ENCODE measurements at regions not wholly inside any gene's neighbourhood (a gene's known extent, or its start where the extent isn't known, plus 50 kb on each side); places are given as distances from the start of the nearest gene placed in this dataset.

DNA sequence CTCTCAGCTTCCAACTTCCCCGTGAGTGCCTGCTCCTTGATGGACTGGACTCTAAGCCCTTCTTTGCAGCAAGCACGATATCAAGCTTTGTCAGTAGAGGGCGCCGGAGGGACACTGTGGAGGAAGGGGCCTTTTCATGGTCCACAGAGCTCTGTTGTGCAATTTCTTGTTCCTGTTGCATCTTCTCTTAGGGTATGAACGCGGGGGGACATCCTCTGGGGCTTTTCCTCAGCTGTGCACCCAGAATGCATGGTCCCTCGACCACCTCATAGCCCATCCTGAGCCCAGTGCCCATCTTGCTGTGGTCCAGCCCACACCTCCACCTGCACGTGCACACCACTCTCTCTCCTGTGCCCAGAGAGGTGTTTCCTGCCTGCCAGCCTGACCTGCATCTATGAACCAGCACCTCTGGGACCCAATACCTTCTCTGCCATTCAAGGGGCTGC is 556.8 kb downstream of the PTPRU start:
- no peak overlapping the region for H3K4me3 Mint-ChIP-seq
- no peaks in the 10 kb centered on the region for H3K27me3 Mint-ChIP-seq
- ATAC-seq = peak; percentile 49
- H3K4me1 Mint-ChIP-seq = no peaks in the 10 kb centered on the region
- H3K9me3 Mint-ChIP-seq (ENCODE audit: low read depth) = no peaks in the 10 kb centered on the region
- no peak overlapping the region for H3K27ac Mint-ChIP-seq
- H3K36me3 Mint-ChIP-seq = no peaks in the 10 kb centered on the region
- CTCF ChIA-PET = interaction anchor here (0.6 to 2.9 kb wide), 10 partner anchors 10 to 588 kb away, joined by 3 to 20 read pairs (median 3); no protein-coding TSS in a partner anchor
- DNase-seq = peak; percentile 79

DNA sequence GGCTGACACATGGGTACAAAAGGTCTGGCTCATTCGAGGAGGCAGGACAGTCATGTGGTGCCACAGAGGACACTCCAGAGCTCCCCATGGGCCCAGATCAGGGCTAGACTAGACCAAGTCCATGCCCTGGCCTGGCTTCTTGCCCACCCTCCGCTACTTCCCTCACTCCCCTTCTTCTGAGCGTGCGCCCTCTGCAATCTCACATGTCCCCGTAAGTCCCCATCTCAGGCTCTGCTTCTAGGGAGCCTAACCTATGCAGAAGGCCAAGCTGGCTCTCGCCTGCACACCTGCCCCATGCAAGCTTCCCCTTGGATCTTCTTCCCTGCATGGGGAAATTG is 553.6 kb downstream of the PTPRU start:
- H3K4me3 Mint-ChIP-seq = no peak overlapping the region
- ATAC-seq (no peak), DNase-seq (no peak)
- H3K36me3 Mint-ChIP-seq = no peaks in the 10 kb centered on the region
- no peaks in the 10 kb centered on the region for H3K27me3 Mint-ChIP-seq
- H3K4me1 Mint-ChIP-seq = no peaks in the 10 kb centered on the region
- CTCF ChIA-PET = no interaction called here
- H3K27ac Mint-ChIP-seq = no peak overlapping the region
- H3K9me3 Mint-ChIP-seq (ENCODE audit: low read depth) = no peaks in the 10 kb centered on the region

DNA sequence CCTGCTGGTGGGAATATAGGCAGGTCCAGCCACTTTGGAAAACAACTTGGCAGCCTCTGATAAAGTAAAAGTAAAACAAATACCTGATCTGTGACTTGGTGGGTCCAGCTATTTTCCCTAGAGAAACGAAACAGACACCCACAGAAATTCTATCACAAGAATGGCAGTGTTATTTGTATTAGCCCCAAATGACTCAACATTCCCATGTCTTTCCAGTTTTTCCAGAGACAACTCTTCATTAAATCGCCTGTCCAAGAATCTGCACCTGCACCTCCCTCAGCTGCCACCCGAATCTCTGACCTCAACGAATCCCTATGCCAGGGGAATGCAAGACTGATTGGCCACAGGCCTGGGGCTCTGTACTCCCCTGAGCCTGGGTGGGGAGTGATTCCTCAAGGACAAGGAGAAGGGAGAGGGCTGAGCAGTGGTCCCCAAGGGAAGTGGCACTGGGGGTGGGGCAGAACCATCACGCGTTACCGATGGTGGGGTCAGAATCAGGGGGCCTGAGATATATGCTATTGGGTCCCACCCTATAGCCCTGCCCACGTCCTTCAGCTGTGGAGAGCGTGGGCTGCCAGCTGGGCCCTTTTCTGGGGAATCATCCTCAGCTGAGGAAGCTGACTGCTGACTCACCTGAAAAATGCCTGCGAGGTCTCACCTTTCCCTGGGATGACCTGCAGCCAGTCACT is 553.0 kb downstream of the PTPRU start:
- CTCF ChIA-PET = no interaction called here

DNA sequence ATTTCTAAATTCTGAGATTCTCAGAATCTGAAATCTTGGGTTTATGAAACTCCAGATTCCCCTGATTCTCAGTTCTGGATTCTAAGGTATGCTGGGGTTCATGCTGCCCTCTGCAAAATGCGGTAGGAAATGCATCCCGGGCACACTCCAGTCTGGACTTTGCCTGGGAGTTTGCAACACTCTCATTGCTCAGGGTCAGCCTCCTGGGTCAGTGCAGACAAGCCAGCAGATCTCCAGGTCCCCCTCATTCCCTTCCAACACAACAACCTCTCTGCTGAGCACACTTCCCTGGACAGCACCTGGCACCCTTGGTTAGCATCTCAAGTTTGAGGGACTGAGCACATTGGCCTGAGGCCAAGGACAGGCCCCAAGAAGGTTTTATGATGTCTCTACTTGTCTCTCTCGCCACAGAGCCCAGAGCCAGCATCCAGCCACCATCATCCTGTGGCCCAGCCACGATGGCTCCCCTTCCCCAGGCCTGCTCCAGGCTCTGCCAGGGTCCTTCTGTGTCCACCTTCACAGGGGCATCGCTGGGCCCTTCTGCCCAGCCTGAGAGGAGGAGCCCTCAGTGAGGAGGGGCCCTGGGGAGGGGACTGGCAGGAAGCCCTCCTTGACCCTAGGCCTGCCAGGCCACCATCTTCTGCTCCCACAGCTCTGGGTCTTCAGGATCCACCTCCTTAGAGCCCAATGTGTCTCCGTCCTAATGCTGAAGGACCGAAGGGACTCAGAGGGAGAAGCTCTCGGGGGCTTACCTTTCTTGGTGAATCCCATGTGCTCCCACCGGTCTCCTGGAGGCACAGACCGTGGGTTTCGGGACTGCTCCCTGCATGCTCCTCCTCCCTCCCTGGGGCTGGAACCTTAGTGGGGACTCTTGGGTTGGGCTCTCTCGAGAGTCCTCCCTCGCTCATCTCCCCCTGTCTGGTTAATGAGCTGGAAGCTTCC is 550.7 kb downstream of the PTPRU start:
- DNase-seq = peak; percentile 22
- Mint-ChIP-seq H3K36me3 (no peaks in the 10 kb centered on the region), H3K4me1 (no peaks in the 10 kb centered on the region)

More for the DNA sequence above, 553.0 kb downstream of the PTPRU start:
- Mint-ChIP-seq H3K27me3 (no peaks in the 10 kb centered on the region), H3K4me1 (no peaks in the 10 kb centered on the region), H3K9me3 (ENCODE audit: low read depth) (no peaks in the 10 kb centered on the region), H3K36me3 (no peaks in the 10 kb centered on the region), H3K27ac (no peak overlapping the region), H3K4me3 (no peak overlapping the region)
- ATAC-seq (no peak), DNase-seq (peak; percentile 28)

DNA sequence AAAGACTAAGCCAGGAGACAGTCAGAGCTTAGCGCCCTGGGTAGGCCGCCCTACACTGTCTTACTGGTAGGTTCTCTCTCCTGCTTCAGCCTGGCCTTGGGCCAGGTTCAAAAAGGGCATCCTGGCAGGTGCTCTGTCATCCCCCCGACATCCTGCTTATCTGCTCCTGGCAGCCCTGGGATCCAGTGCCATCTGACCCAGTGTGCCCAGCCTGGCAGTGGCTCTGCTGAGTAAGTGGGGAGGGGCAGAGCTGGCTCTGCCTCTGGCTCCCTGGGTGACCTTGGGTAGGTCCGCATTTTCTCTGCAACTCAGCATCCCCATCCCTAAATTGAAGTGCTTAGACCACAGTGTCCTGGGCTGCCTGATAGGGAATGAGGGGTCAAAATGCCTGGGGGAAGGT is 549.9 kb downstream of the PTPRU start:
- Mint-ChIP-seq H3K4me3 (no peak overlapping the region), H3K36me3 (no peaks in the 10 kb centered on the region), H3K9me3 (ENCODE audit: low read depth) (no peaks in the 10 kb centered on the region), H3K4me1 (no peaks in the 10 kb centered on the region), H3K27ac (no peak overlapping the region), H3K27me3 (peaks cover 8% of the 10 kb centered on the region)
- ATAC-seq = no peak
- DNase-seq = peak; percentile 16
- CTCF ChIA-PET = no interaction called here

More for the DNA sequence above, 550.7 kb downstream of the PTPRU start:
- Mint-ChIP-seq H3K4me3 (no peak overlapping the region), H3K27ac (no peak overlapping the region), H3K9me3 (ENCODE audit: low read depth) (no peaks in the 10 kb centered on the region), H3K27me3 (peaks cover 3% of the 10 kb centered on the region)
- CTCF ChIA-PET = no interaction called here
- ATAC-seq = no peak

DNA sequence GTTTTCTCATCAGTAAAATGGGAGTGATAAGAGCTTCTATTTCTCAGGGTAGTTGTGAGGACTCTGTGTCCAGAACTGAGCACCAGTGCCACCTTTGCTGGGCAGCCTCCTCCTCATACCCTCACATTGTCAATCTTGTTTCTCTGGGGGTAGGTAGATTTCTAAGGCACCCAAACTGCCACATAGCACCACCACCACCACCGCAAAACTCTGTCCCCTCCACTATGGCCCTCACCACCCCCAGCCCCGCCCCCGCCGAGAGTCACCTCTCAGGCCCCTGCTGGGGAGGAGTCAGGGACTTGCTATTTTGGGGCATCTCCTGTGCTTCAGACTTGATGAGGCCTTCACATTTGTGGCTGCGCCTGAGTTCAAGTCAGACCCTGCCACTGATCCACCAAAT is 549.2 kb downstream of the PTPRU start:
- Mint-ChIP-seq H3K36me3 (no peaks in the 10 kb centered on the region), H3K4me3 (no peak overlapping the region), H3K4me1 (no peaks in the 10 kb centered on the region), H3K9me3 (ENCODE audit: low read depth) (no peaks in the 10 kb centered on the region), H3K27me3 (peaks cover 12% of the 10 kb centered on the region), H3K27ac (no peak overlapping the region)
- CTCF ChIA-PET = no interaction called here
- peak; percentile 28 for DNase-seq
- no peak for ATAC-seq

DNA sequence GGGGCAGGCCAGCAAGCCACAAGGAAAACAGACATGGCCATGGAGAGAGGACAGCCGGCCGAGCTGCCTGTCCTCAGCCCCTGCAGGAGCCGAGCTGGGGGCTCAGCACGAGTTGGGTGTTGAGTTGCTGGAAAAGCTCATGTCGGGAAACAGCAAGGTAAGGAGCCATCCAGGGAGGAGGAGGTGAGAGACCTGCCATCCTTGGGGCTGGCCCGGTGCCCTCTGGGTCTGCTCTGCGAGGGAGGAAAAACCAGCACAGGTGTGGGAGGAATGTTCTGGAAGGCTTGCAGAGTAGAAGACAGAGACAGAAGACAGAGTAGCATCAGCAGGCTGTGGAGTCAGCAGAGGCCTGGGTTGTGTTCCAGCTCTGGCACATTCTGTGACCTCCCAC is 548.8 kb downstream of the PTPRU start:
- Mint-ChIP-seq H3K27ac (no peak overlapping the region), H3K9me3 (ENCODE audit: low read depth) (no peaks in the 10 kb centered on the region), H3K27me3 (peaks cover 13% of the 10 kb centered on the region), H3K36me3 (no peaks in the 10 kb centered on the region), H3K4me3 (no peak overlapping the region), H3K4me1 (no peaks in the 10 kb centered on the region)
- ATAC-seq = no peak
- DNase-seq = peak; percentile 11
- CTCF ChIA-PET = no interaction called here

DNA sequence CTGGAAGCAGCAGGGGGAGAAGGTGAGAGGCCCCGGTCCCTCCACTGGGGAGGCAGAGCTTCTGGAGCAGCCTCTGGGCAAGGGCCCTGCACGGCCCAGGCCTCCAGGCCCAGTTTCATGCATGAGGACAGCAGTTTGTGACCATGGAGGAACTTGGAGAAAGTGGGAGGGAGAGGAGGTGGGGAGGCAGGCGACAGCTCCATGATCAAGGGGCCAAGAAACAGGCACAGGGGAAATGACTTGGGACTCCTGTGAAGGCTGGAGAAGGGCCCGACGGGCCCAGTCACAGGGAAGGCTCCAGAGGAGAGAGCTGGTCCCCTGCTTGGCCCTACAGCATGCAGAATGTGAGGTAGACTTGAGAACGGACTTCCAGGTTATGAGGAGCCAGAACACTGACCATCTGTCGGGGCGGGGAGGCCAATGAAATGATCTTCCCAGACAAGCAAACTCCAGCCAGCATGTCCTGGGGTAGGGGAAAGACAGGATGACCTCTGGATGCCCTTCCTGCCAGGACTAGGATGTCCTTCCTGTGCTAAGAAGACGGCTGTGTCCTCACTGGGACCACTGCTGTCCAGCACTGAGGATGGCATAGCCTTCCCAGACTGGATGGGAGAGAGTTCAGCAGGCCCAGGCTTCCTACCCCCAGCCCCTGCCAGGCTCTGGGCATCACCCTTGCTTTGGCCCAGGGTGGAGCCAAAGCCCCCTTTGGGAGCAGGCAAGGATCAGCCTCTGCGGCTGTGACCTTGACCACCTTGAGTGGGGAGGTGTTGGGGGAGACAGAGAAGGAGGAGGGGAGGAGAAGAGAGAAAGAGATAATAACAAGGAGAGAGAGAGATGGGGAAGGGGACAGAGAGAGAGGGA is 548.2 kb downstream of the PTPRU start:
- no peak overlapping the region for H3K27ac Mint-ChIP-seq
- DNase-seq (peak; percentile 8), ATAC-seq (no peak)
- H3K27me3 Mint-ChIP-seq = peaks cover 13% of the 10 kb centered on the region
- no peaks in the 10 kb centered on the region for H3K4me1 Mint-ChIP-seq
- H3K36me3 Mint-ChIP-seq = no peaks in the 10 kb centered on the region
- no peak overlapping the region for H3K4me3 Mint-ChIP-seq
- no peaks in the 10 kb centered on the region for H3K9me3 Mint-ChIP-seq (ENCODE audit: low read depth)
- CTCF ChIA-PET = no interaction called here

DNA sequence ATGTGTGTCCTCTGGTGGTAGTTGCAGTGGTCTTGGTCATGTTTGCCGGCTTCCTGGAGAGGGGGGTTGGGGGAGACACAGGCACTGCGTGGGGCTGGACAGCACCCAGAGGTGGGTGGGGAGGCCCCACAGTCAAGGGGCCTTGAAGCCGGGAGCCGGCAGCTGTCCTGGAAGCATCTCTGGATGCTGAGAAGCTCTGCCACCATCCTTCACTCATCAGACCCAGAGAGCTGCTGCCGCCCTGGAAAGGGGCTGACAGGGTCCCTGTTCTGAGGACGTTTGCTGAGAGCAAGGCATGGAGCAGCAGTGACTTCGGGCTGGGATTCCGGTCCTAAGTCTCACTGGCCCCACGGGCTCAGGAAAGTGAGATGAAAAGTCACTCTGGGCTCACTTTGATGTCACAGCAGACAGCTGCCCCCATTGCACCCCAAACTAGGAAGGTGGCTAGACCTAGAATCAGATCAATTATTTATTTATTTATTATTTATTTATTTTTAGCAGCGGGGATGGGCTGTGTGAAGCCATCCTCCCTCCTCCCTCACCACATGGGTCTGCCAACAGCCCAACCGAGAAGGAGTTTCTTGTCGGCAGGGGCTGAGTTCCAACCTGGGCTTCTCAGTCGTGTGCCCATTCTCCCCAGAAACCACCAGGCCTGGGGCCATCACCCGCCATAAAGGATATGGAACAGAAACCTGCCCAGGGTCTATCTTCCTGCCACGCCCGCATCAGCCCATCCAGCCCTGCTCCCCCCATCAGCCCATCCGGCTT is 547.4 kb downstream of the PTPRU start:
- Mint-ChIP-seq H3K9me3 (ENCODE audit: low read depth) (no peaks in the 10 kb centered on the region), H3K4me1 (no peaks in the 10 kb centered on the region), H3K27ac (no peak overlapping the region), H3K36me3 (no peaks in the 10 kb centered on the region), H3K4me3 (no peak overlapping the region), H3K27me3 (peaks cover 20% of the 10 kb centered on the region)
- CTCF ChIA-PET = interaction anchor here (1.0 kb wide), 1 partner anchor 9 kb away, joined by 3 read pairs; no protein-coding TSS in a partner anchor
- DNase-seq (peak; percentile 29), ATAC-seq (no peak)

DNA sequence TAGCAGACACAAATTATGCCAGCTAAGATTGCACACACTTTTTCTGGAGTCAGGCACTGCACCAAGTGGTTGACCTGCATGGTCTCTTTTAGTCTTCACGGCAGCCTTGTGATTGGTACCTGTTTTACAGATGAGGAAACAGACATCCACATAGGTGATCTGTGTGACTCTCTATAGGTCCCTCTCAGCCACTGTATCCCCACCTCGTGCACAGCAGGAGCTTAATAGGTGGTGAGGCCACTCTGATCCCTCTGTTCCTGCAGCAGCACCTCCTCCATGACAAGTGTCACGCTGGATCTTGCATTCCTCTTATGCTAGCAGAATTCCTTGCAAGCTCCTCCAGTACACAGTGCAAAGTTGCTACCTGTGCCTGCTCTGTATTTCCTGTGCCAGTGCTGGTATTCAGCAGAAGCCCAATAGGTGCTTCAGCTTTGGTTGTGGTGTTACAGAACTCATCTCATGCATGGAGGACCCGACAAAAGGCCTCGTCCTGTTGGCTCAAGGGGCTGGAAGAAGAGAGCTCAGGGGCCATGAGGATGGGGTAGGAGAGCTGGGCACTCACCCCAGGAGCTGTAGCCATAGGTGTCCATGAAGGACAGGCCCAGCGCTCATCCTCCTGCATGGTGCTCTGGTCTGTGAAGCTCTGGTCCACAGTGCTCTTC is 546.7 kb downstream of the PTPRU start:
- peaks cover 2% of the 10 kb centered on the region for H3K4me1 Mint-ChIP-seq
- no peaks in the 10 kb centered on the region for H3K9me3 Mint-ChIP-seq (ENCODE audit: low read depth)
- peaks cover 23% of the 10 kb centered on the region for H3K27me3 Mint-ChIP-seq
- no peak overlapping the region for H3K4me3 Mint-ChIP-seq
- ATAC-seq (no peak), DNase-seq (no peak)
- H3K27ac Mint-ChIP-seq = no peak overlapping the region
- H3K36me3 Mint-ChIP-seq = no peaks in the 10 kb centered on the region
- CTCF ChIA-PET = interaction anchor here (1.0 kb wide), 2 partner anchors 10 kb away, joined by 3 read pairs; no protein-coding TSS in a partner anchor

DNA sequence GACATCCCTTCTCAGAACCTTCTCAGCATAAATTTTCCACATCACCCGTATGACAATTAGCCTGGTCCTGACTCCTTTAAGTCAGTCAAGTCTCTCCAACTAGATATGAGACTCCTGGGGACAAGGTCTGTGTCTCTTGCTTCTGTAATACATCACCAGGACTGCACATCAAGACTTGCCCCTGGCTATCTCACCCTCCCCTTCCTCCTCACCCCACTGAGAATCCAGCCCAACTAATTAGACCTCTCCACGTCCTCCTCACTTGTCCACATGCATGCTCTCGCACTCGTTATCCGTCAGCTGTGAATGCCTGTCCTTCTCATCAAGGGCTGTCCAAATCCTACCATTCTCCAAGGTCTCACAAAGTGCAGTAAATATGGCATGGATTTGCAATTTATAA is 542.8 kb downstream of the PTPRU start:
- peaks cover 31% of the 10 kb centered on the region for H3K27me3 Mint-ChIP-seq

DNA sequence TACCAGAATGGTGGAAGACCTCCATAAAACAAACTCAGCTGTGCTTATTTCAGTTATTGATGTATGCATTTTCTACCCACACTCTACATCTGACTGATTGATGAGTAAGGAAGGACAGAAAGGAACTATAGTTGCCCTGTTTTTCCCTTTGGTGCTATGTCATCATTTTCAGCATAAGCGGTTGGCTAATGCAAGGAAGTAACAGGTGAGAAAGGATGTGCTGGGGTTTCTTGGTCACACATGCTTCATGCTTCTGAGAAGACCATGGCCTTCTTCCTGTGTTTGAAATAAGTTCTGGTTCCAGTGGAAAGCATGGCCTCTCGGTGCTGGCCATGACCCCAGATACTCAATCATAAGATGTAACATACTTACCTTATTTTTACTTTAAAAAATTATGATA is 541.2 kb downstream of the PTPRU start:
- H3K27me3 Mint-ChIP-seq = peaks cover 35% of the 10 kb centered on the region
- H3K4me1 Mint-ChIP-seq = peaks cover 11% of the 10 kb centered on the region

More for the DNA sequence above, 542.8 kb downstream of the PTPRU start:
- Mint-ChIP-seq H3K4me1 (peaks cover 11% of the 10 kb centered on the region), H3K27ac (no peak overlapping the region), H3K36me3 (no peaks in the 10 kb centered on the region), H3K4me3 (no peak overlapping the region), H3K9me3 (ENCODE audit: low read depth) (no peaks in the 10 kb centered on the region)
- CTCF ChIA-PET = no interaction called here
- DNase-seq (no peak), ATAC-seq (no peak)

More for the DNA sequence above, 541.2 kb downstream of the PTPRU start:
- no peak overlapping the region for H3K27ac Mint-ChIP-seq
- no peaks in the 10 kb centered on the region for H3K9me3 Mint-ChIP-seq (ENCODE audit: low read depth)
- H3K36me3 Mint-ChIP-seq = no peaks in the 10 kb centered on the region
- DNase-seq = peak; percentile 40
- no peak overlapping the region for H3K4me3 Mint-ChIP-seq
- ATAC-seq = no peak
- CTCF ChIA-PET = no interaction called here

Measured in activated CD8-positive, alpha-beta memory T cell treated with anti-CD3 and anti-CD28 coated beads, Interleukin-2, amount 10 ng/mL, durations not matched to agents 7 days and 5 days (primary cell).